Lower leg skin (tissue), 3 donors: ENCODE measurements at regions not wholly inside any gene's neighbourhood (a gene's known extent, or its start where the extent isn't known, plus 50 kb on each side); places are given as distances from the start of the nearest gene placed in this dataset.

ENCODE experiments used
- CTCF ChIP-seq, 3 donors: fragments of 450-650 bp; IDR thresholded peaks; one replicate each; pipeline ENCODE4 v1.5.1; 2016; ENCODE audit warnings: antibody characterized with exemption in 3 of 3, mild to moderate bottlenecking in 3 of 3, moderate library complexity in 2 of 3
- POLR2A ChIP-seq, 2 donors: fragments of 450-650 bp; IDR thresholded peaks; one replicate each; pipeline ENCODE4 v1.6.1; 2016 to 2017; ENCODE audit warnings: antibody characterized with exemption in 2 of 2, mild to moderate bottlenecking in 1 of 2, moderate library complexity in 1 of 2

- TF ChIP-seq CTCF (IDR thresholded peaks at IDR 0.05), result no peak
- TF ChIP-seq POLR2A (IDR thresholded peaks at IDR 0.05), result no peak
Measured at GRCh38 chr6:86722131-86722530, 215.2 kb upstream of the HTR1E start.
